ENCODE measurements at regions not wholly inside any gene's neighbourhood (a gene's known extent, or its start where the extent isn't known, plus 50 kb on each side); places are given as distances from the start of the nearest gene placed in this dataset.

DNA sequence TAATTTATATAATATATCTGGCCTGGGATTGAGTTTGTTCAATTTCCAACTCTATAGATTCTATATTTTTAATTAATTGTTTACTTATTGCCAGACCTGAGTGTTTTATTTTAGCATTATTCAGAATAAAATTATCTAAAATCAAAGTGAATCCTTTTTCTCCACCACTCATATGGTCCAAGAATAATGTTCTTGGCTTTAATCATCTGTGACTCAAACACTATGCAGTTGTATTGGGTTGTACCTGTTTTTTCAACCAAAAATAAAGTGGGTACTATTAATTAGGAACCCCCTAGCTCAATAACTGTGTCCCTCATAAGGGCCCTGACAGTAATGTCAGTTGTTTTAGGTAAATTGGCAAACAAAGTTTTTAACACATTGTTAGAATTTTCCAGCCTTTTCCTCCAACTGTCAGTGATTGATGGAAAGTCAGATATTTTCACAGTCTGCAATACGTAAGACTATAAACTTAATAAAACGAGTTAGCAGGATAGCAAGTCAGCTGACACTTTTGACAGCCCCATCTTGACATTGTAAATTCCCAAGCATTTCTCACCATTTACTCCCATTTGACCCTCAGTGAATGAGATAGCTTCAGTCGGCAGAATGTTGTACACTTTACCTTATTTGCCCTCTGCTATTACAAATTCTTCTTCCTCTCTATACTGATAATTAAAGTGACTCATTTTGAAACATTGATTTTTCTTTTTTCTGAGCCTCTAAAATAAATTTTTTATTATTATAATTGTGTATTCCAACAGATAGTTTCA, 587.4 kb downstream of the METTL4 start:
- no peak for DNase-seq

DNA sequence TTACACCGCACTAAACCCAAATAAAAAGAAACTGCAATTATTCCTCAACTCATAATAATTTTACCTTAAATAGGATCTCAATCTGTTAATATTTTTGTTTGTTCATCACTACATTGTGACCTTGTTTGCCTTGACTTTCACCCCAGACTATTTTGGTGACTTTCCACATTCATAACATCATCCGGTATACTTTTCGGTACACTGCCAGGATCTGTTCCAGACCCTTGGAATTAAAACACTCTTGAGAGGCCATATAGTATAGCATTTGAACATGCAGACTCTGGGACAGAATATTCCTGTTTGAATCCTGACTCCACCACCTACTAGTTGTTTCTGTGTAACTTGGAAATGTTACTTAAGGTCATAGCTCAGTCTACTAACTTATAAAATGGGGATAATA, 577.4 kb downstream of the METTL4 start:
- DNase-seq: no peak

GRCh38 chr18:1994471-1994870, 576.8 kb downstream of the METTL4 start:
- no peak for DNase-seq

DNA sequence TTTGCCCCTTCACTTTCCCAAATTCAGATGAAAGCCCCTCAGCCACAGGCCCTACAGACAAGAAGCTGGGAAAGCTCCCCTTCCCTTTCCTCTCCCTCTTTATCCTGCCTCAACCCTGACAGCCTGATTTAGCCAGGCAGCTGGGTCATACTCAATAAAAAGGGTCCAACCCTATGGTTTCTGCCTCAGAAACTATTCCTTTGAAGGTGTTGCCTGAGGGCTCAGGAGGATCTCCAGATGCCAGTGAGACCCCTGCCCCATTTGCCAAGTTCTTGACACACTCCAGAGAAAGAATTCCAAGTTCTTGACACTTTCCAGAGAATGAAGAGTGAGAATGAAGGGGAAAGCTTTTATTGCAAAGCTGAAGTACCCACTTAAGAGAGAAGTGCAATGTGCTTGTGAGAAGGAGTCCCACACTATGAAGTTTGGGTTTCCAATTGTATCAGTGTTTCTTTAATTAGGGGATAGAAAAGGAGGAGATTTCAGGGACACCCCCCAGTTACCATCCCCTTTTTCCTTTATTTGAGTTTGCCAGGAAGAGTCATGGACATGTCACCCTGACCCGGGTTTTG, 576.2 kb downstream of the METTL4 start:
- no peak for DNase-seq

DNA sequence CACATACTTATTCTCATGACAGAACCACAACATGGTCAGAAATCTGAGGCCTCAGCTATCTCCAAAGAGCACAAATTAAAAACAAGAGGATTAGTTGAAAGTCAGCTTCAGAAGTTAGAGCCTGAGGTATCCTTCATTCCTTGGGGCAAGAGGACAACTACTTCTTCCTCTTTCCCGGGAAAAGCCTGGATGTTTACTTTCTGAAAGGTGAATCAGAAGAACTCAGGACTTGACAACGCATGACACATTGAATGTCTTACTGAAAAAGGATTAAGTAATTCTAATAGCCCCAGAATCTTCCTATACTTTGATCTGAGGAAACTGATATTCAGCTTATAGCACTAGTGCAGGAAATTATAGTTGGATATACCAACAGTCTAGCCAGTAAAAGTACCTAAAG, 573.2 kb downstream of the METTL4 start:
- no peak for DNase-seq

- DNase-seq: no peak
Observed at GRCh38 chr18:1999387-1999786, 571.9 kb downstream of the METTL4 start.

DNA sequence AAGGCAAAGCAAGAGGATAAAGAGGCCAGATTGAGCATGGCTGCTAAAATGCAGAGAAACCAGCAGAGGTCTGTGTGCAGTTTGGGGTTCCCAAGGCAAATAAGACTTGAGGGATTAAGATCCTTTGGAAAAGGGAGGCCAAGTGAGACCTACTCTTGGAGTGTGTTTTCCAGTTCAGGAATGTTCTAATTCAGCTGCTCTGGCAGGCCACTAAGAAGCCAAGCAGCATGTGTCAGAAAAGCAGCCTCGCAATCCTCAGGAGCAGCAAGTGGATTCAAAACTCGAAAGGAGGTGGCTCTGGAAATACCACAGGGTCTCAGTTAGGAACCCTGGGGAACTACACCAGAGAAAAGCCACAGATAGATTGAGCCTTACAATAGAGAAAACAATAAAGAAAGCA, 569.2 kb downstream of the METTL4 start:
- no peak for DNase-seq

- DNase-seq: no peak
Observed at GRCh38 chr18:2002604-2003003, 568.7 kb downstream of the METTL4 start.

GRCh38 chr18:2009942-2010697, 561.2 kb downstream of the METTL4 start:
- DNase-seq: no peak

- DNase-seq: no peak
Observed at GRCh38 chr18:2027016-2027415, 544.3 kb downstream of the METTL4 start.

GRCh38 chr18:2027756-2028155, 543.5 kb downstream of the METTL4 start:
- DNase-seq: no peak

DNA sequence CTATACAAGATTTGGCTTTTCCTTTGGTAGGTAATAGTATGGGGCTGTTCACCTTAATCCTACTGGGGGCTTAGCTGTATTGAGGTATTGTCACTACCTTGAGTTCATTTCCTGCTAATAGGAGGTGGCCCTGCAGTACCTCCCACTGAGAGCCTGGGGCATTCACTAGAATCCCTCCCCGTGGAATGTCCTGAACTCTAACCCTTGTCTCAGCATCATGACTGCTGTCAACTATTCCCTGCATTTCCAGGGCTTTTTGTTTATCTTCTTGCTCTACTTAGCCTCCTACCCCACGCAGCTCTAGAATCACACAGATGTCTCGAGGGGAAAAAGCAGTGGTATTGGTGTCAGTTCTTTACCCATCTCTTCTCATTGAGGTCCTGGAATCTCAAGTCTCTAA, 542.3 kb downstream of the METTL4 start:
- no peak for DNase-seq

DNA sequence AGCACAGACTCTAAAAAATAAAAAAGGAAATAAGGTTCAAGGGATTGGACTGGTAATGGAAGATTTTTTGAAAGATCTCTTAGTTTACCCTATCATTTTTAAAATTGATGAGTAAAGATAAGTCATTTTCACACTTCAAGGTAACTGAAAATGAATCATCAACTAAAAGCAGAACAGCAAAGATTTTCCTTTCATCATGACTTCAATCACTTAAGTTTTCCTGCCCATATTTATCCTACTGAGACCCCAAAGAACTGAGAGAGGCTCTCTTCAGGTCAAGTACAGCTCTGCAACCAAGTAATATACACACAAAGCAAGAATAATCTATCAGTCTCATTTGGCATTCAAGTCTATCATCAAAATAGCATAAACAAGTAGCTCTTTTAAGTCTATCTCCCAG, 540.7 kb downstream of the METTL4 start:
- no peak for DNase-seq

- no peak for DNase-seq
Observed at GRCh38 chr18:2032036-2032435, 539.3 kb downstream of the METTL4 start.

DNA sequence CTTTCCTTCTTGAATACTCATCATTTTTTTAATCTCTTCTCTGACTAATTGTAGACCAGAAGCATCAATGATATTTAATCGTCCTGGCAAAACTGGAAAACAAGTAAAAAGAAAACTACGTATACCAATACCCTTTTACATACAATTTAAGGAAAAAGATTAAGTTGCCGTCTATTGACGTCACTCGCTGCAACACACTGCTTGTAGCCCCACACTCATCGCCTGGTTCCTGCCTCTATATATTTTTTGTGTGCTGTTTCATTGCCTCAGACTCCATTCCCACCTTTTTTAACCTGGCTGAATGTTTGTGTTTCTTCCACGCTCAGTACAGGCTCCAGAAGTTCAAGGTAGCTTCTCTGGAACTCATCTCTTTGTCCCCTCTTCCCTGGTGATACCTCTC, 536.2 kb downstream of the METTL4 start:
- DNase-seq: no peak

DNA sequence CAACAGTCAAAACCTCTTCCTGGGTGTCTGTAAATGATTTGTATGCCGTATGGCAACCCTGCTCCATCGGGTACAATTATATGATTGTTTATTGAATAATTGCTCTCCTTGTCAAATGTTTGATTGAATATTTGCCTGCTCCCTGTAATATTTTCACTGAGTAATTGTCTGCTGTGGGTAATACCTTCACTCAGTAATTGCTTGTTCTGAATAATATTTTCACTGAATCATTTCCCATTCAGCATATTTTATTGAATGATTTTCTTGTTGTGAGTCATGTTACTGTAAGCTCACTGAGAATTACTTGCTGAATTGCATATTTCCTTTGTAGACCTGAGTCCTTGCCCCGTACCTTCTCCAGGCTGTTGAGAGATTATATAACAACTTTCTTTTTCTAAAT, 535.2 kb downstream of the METTL4 start:
- no peak for DNase-seq

DNA sequence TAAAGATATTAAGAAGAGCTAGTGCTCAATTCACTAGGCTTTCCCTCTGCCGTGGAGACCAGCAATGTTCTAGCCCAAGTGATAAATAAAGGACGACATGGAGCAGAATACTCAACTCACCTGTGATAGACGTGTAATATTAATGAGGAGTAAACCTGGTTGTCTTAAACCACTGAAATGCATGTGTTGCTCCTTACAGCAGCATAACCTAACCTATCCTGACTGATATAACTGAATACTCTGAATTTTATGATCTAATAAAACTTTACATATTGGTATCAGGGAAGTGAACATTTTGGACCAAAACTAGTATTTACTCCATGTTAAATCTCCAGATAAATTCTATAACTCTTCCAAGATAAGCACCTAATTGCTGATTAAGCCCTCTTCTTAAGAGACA, 531.0 kb downstream of the METTL4 start:
- DNase-seq: no peak

DNA sequence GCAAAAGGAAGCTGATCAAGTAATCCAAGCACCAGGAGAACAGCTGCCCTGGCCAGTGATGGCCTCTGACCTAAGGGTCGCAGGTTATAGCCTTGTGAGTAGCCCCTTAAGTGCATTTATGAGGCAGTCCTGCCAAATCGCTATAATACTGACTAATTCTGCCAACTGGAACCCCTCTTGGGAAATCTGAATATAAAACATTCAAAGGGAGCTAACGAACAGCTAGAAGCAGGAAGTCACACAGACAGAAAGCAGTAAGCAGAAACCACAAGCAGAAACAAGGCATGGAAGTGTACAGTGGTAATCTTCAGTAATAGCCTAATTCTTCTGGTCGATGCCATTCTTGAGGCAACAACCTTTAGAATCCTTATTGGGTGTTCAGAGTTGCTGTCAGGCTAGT, 521.3 kb downstream of the METTL4 start:
- no peak for DNase-seq

DNA sequence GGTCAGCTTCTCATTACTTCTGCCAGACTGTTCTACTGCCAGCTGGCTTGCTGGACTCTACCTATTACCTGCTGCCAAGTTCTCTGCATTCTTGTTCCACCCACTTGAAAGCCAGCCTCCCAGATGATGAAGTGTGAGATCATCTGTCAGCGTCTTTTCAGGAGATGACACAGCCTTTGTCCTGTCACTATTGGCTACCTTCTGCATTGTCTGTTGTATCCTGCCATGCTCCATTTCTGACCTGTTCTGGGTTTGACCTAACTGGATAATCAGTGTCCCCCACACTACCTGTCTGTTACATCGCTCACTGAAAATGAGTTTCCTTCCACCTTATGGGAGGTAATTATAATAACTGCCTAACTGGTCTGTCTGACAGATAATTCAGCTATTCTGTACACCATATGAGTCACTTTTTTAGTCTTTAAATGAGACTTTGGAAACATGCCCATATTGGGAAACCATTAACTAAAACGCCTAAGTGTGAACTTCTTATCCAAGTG, 520.6 kb downstream of the METTL4 start:
- no peak for DNase-seq

DNA sequence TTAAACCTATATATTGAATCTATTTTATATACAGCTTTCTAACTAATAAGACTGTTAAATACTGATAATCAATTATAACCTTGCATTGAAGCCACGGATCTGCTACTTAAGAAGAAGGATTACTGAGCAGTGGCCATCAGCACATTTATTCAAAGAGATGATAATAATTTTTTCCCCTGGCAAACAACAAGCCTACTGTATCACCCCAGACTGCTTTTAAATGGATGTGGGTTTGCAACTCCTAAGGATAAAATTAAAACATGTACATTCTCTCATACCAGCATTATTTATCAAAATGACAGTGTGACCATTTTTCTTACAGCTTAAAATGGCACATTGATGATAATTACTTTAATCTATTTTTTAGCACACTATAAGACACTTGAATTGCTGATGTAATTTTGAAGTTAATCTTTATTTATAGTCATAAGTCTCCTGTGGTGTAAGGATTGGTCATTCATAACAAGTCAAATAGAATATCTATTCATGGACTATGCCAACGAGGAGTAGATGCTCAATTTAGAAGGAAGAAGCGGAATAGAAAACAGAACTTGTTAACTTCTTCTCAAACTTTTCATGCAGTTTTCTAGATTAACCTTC, 517.7 kb downstream of the METTL4 start:
- DNase-seq: no peak

DNA sequence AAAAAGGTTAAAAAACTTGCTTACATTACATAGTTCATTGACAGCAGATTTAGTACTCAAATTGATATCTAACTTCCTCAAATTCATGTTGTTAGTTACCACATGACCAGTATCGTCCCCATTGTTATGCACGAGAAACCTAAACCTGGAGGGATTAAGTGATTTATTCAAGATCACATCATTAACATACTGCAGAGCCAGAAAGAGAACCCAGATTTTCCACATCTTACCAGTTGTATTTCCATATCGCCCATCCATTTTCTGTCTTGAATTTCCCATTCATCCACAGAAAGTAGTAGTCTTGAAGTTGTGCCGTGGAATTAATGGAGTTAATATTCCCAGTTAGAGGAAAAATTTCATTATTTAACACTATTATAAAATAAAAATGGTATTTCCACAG, 512.0 kb downstream of the METTL4 start:
- DNase-seq: no peak

- DNase-seq: no peak
Observed at GRCh38 chr18:2060086-2060485, 511.2 kb downstream of the METTL4 start.

DNA sequence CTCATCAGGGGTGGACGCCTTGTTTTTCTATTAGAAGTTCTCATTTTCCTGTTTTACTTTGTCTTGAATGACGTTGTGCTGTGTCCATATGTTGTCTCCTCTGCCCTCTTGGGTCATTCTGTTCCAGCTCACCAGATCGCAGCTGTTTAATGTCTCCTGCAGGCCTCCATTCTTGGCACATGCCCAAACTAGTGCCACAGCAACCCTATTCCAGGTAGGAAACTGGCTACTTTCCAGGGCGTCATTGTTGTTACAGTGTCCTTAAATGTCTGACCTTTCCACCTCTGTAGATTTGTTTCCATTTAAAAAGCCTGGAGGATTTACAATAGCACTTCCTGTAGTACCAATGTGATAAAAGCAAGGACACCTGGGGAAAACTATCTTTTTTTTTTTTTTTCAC, 500.7 kb downstream of the METTL4 start:
- DNase-seq: no peak

- DNase-seq: no peak
Observed at GRCh38 chr18:2075499-2075898, 495.8 kb downstream of the METTL4 start.
